Muscle of leg (tissue), 3 donors: ENCODE measurements at regions not wholly inside any gene's neighbourhood (a gene's known extent, or its start where the extent isn't known, plus 50 kb on each side); places are given as distances from the start of the nearest gene placed in this dataset.

ENCODE experiments used
- DNase-seq: peaks from one replicate; pipeline ENCODE4 v3.0.0; 2013
- H3K27ac ChIP-seq: one replicate; pipeline ENCODE4 v1.5.1; 2013; ENCODE audit warnings: mild to moderate bottlenecking, low read length, control low read depth
- H3K27me3 ChIP-seq: one replicate; pipeline ENCODE4 v1.6.1; 2013; ENCODE audit warnings: low read length; ENCODE audit not compliant: control insufficient read depth, insufficient read depth
- H3K36me3 ChIP-seq: one replicate; pipeline ENCODE4 v1.6.1; 2013; ENCODE audit warnings: low read length; ENCODE audit not compliant: control insufficient read depth, insufficient read depth
- H3K4me1 ChIP-seq: one replicate; pipeline ENCODE4 v1.6.1; 2013; ENCODE audit warnings: low read length; ENCODE audit not compliant: control insufficient read depth, insufficient read depth
- H3K4me3 ChIP-seq: one replicate; pipeline ENCODE4 v1.5.1; 2013; ENCODE audit warnings: low read length, control low read depth
- H3K9me3 ChIP-seq: replicated peaks from 2 replicates; pipeline ENCODE4 v1.6.1; 2013; ENCODE audit warnings: low read depth, low read length; ENCODE audit not compliant: control insufficient read depth
- WGBS: methylation state at CpG from one replicate; pipeline ENCODE4 v1.1.5; 2013; ENCODE audit warnings: missing lambda C conversion rate; ENCODE audit not compliant: insufficient coverage; 5-methylcytosine and 5-hydroxymethylcytosine counted together

GRCh38 chr4:165663411-165663810 lies 209.6 kb upstream of the TLL1 start:
- Histone ChIP-seq H3K27me3 (no peaks in the 10 kb centered on the region), H3K4me3 (no peak overlapping the region), H3K4me1 (no peaks in the 10 kb centered on the region), H3K27ac (peak overlapping the region; percentile 50), H3K9me3 (no peaks in the 10 kb centered on the region), H3K36me3 (no peaks in the 10 kb centered on the region)
- DNase-seq: peak; percentile 81

GRCh38 chr4:165666836-165667235 lies 206.2 kb upstream of the TLL1 start:
- Histone ChIP-seq H3K9me3 (no peaks in the 10 kb centered on the region), H3K27me3 (no peaks in the 10 kb centered on the region), H3K4me3 (no peak overlapping the region), H3K27ac (no peak overlapping the region), H3K36me3 (no peaks in the 10 kb centered on the region), H3K4me1 (no peaks in the 10 kb centered on the region)
- no peak for DNase-seq
- WGBS: no CpG with 5 or more reads among the region's 5 CpGs

- no CpG with 5 or more reads among the region's 1 CpG for WGBS
- no peaks in the 10 kb centered on the region for H3K36me3 ChIP-seq
- DNase-seq: peak; percentile 79
Measured at GRCh38 chr4:165667969-165668368, 205.1 kb upstream of the TLL1 start.

GRCh38 chr4:165668694-165669093 lies 204.3 kb upstream of the TLL1 start:
- H3K27me3 ChIP-seq: no peaks in the 10 kb centered on the region
- DNase-seq: no peak
- H3K4me1 ChIP-seq: no peaks in the 10 kb centered on the region
- H3K4me3 ChIP-seq: no peak overlapping the region
- no peaks in the 10 kb centered on the region for H3K36me3 ChIP-seq
- H3K27ac ChIP-seq: no peak overlapping the region
- 27% methylated on average over 1 of the region's 2 CpGs for WGBS
- no peaks in the 10 kb centered on the region for H3K9me3 ChIP-seq

More at GRCh38 chr4:165667969-165668368, 205.1 kb upstream of the TLL1 start:
- Histone ChIP-seq H3K27ac (peak overlapping the region; percentile 47), H3K9me3 (no peaks in the 10 kb centered on the region), H3K4me1 (no peaks in the 10 kb centered on the region), H3K27me3 (no peaks in the 10 kb centered on the region), H3K4me3 (no peak overlapping the region)

- H3K4me3 ChIP-seq: no peak overlapping the region
- H3K4me1 ChIP-seq: no peaks in the 10 kb centered on the region
- H3K36me3 ChIP-seq: no peaks in the 10 kb centered on the region
- 87% methylated on average over 3 of the region's 8 CpGs for WGBS
- no peaks in the 10 kb centered on the region for H3K27me3 ChIP-seq
- H3K27ac ChIP-seq: peak overlapping the region; percentile 16
- H3K9me3 ChIP-seq: no peaks in the 10 kb centered on the region
- no peak for DNase-seq
Measured at GRCh38 chr4:165677081-165677480, 196.0 kb upstream of the TLL1 start.

- 33% methylated on average over 1 of the region's 6 CpGs for WGBS
- H3K4me3 ChIP-seq: no peak overlapping the region
- no peaks in the 10 kb centered on the region for H3K36me3 ChIP-seq
- H3K27ac ChIP-seq: peak overlapping the region; percentile 79
- H3K27me3 ChIP-seq: no peaks in the 10 kb centered on the region
- peak; percentile 94 for DNase-seq
- no peaks in the 10 kb centered on the region for H3K9me3 ChIP-seq
- no peaks in the 10 kb centered on the region for H3K4me1 ChIP-seq
Measured at GRCh38 chr4:165678236-165678935, 194.7 kb upstream of the TLL1 start.

- peak; percentile 63 for DNase-seq
- H3K9me3 ChIP-seq: no peaks in the 10 kb centered on the region
- no CpG with 5 or more reads among the region's 1 CpG for WGBS
- no peak overlapping the region for H3K4me3 ChIP-seq
- no peaks in the 10 kb centered on the region for H3K27me3 ChIP-seq
- H3K27ac ChIP-seq: peak overlapping the region; percentile 63
- no peaks in the 10 kb centered on the region for H3K4me1 ChIP-seq
- H3K36me3 ChIP-seq: no peaks in the 10 kb centered on the region
Measured at GRCh38 chr4:165678936-165679325, 194.1 kb upstream of the TLL1 start.

GRCh38 chr4:165680821-165681220 lies 192.2 kb upstream of the TLL1 start:
- Histone ChIP-seq H3K4me1 (no peaks in the 10 kb centered on the region), H3K27me3 (no peaks in the 10 kb centered on the region), H3K4me3 (no peak overlapping the region), H3K9me3 (no peaks in the 10 kb centered on the region), H3K36me3 (no peaks in the 10 kb centered on the region), H3K27ac (no peak overlapping the region)
- no peak for DNase-seq
- 89% methylated on average over 4 of the region's 5 CpGs for WGBS

GRCh38 chr4:165682611-165683010 lies 190.4 kb upstream of the TLL1 start:
- H3K36me3 ChIP-seq: no peaks in the 10 kb centered on the region
- DNase-seq: no peak
- H3K4me3 ChIP-seq: no peak overlapping the region
- no peaks in the 10 kb centered on the region for H3K27me3 ChIP-seq
- no CpG with 5 or more reads among the region's 1 CpG for WGBS
- no peak overlapping the region for H3K27ac ChIP-seq
- H3K4me1 ChIP-seq: no peaks in the 10 kb centered on the region
- no peaks in the 10 kb centered on the region for H3K9me3 ChIP-seq

GRCh38 chr4:165684177-165684805 lies 188.7 kb upstream of the TLL1 start:
- no peaks in the 10 kb centered on the region for H3K4me1 ChIP-seq
- no peaks in the 10 kb centered on the region for H3K27me3 ChIP-seq
- WGBS: 37% methylated on average over 4 of the region's 7 CpGs
- H3K27ac ChIP-seq: no peak overlapping the region
- H3K4me3 ChIP-seq: no peak overlapping the region
- no peaks in the 10 kb centered on the region for H3K36me3 ChIP-seq
- H3K9me3 ChIP-seq: no peaks in the 10 kb centered on the region
- DNase-seq: peak; percentile 56
